ENCODE measurements at regions not wholly inside any gene's neighbourhood (a gene's known extent, or its start where the extent isn't known, plus 50 kb on each side); places are given as distances from the start of the nearest gene placed in this dataset.
"Not testable (repeated sequence)": the region's sequence is repeated elsewhere in the genome, so short reads cannot be mapped to it uniquely, and the experiment has no call there.

DNA sequence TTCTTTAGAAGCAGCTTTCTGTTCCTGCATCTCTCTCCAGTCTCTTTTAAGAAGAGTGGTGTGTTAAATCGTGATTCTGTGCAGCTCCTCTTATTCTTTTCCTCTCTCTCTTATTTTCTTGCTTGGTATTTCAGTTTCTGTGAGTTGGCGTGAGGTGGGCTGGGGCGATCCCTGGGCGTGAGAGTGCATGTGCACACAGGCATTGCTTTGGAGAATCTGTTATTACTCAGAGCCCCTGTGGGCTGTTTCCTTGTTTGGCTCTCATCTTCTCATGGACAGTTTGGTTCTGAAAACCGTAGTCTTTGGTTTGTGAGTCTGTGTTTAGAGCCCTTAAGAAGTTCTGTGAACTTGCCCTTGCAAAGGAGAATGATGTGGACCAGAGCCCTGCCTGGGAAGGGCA is 97.2 kb upstream of the CLNK start:
- H3K36me3 ChIP-seq (ENCODE audit: insufficient read depth, low read length, poor library complexity, severe bottlenecking) = no peaks in the 10 kb centered on the region
- ChIA-PET CTCF (no interaction called here), POLR2A (ENCODE audit: low non-redundant PET) (no interaction called here)
- BruUV-seq (replicated peaks) = no TSS peak
- no peak for TF ChIP-seq EZH2 (IDR thresholded peaks at IDR 0.05; ENCODE audit: borderline replicate concordance, low read depth, low read length, poor library complexity, severe bottlenecking)
- TF ChIP-seq, protein P1, sequence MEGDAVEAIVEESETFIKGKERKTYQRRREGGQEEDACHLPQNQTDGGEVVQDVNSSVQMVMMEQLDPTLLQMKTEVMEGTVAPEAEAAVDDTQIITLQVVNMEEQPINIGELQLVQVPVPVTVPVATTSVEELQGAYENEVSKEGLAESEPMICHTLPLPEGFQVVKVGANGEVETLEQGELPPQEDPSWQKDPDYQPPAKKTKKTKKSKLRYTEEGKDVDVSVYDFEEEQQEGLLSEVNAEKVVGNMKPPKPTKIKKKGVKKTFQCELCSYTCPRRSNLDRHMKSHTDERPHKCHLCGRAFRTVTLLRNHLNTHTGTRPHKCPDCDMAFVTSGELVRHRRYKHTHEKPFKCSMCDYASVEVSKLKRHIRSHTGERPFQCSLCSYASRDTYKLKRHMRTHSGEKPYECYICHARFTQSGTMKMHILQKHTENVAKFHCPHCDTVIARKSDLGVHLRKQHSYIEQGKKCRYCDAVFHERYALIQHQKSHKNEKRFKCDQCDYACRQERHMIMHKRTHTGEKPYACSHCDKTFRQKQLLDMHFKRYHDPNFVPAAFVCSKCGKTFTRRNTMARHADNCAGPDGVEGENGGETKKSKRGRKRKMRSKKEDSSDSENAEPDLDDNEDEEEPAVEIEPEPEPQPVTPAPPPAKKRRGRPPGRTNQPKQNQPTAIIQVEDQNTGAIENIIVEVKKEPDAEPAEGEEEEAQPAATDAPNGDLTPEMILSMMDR (conservative IDR thresholded peaks at IDR 0.05; ENCODE audit: low read depth, low read length) = no peak
- no peaks in the 10 kb centered on the region for H3K4me1 ChIP-seq (ENCODE audit: insufficient read depth, low read length, poor library complexity, severe bottlenecking)
- intact Hi-C loops (cut with micrococcal nuclease; ENCODE audit: unreplicated experiment) = no loop called here
- no peak overlapping the region for H3K27ac ChIP-seq (ENCODE audit: low read depth, low read length, poor library complexity, severe bottlenecking)
- peaks cover 25% of the 10 kb centered on the region for H3K9me3 ChIP-seq (ENCODE audit: low read depth, low read length, poor library complexity, severe bottlenecking)
- H3K27me3 ChIP-seq (replicated peaks; ENCODE audit: insufficient read depth, low read depth, low read length, poor library complexity) = no peaks in the 10 kb centered on the region
- no peak for DNase-seq (ENCODE audit: low spot score)
- no peak overlapping the region for H3K4me3 ChIP-seq (ENCODE audit: low read depth, low read length, poor library complexity, severe bottlenecking)

DNA sequence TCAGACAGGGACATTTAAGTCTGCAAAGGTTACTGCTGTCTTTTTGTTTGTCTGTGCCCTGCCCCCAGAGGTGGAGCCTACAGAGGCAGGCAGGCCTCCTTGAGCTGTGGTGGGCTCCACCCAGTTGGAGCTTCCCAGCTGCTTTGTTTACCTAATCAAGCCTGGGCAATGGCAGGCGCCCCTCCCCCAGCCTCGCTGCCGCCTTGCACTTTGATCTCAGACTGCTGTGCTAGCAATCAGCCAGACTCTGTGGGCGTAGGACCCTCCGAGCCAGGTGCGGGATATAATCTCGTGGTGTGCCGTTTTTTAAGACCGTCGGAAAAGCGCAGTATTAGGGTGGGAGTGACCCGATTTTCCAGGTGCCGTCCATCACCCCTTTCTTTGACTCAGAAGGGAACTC is 96.2 kb upstream of the CLNK start:
- H3K4me1 ChIP-seq (ENCODE audit: insufficient read depth, low read length, poor library complexity, severe bottlenecking); H3K4me3 ChIP-seq (ENCODE audit: low read depth, low read length, poor library complexity, severe bottlenecking); H3K27me3 ChIP-seq (replicated peaks; ENCODE audit: insufficient read depth, low read depth, low read length, poor library complexity); H3K36me3 ChIP-seq (ENCODE audit: insufficient read depth, low read length, poor library complexity, severe bottlenecking); BruUV-seq (replicated peaks); DNase-seq (ENCODE audit: low spot score); H3K27ac ChIP-seq (ENCODE audit: low read depth, low read length, poor library complexity, severe bottlenecking); intact Hi-C loops (cut with micrococcal nuclease; ENCODE audit: unreplicated experiment); POLR2A ChIA-PET (ENCODE audit: low non-redundant PET); CTCF ChIA-PET: not testable (repeated sequence)
- H3K9me3 ChIP-seq (ENCODE audit: low read depth, low read length, poor library complexity, severe bottlenecking) = peaks cover 25% of the 10 kb centered on the region

DNA sequence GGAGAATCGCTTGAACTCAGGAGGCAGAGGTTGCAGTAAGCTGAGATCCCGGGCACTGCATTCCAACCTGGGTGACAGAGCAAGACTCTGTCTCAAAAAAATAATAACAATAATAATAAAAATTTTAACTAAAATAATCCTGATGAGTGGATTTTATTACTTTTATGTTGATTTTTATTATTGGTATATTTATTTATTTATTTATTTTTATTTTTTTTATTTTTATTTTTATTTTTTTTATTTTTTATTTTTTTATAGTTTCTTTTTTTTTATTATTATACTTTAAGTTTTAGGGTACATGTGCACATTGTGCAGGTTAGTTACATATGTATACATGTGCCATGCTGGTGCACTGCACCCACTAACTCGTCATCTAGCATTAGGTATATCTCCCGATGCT is 90.6 kb upstream of the CLNK start:
- intact Hi-C loops (cut with micrococcal nuclease; ENCODE audit: unreplicated experiment); BruUV-seq (replicated peaks); H3K4me3 ChIP-seq (ENCODE audit: low read depth, low read length, poor library complexity, severe bottlenecking): not testable (repeated sequence)

DNA sequence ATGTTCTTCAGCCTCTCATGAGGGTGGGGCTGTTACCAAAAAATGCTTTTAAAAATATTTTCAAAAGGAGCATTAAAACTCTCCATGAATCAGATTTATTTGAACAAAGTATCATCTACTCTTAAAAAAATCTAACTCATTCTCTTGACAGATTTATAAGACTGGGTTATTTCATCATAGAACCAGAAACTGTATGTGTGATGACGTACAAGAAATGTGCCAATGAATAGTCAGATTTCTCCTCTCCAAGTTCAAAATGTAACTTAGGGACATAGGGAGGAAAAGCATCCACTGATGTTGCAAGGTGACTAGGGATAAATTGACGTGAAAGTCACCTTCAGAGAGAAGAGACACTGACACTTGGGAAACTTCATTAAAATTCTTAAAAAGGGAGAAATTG is 89.1 kb upstream of the CLNK start:
- POLR2A ChIA-PET (ENCODE audit: low non-redundant PET) = no interaction called here

More for the DNA sequence above, 90.6 kb upstream of the CLNK start:
- H3K4me1 ChIP-seq (ENCODE audit: insufficient read depth, low read length, poor library complexity, severe bottlenecking); POLR2A ChIA-PET (ENCODE audit: low non-redundant PET); H3K36me3 ChIP-seq (ENCODE audit: insufficient read depth, low read length, poor library complexity, severe bottlenecking); H3K27ac ChIP-seq (ENCODE audit: low read depth, low read length, poor library complexity, severe bottlenecking); H3K27me3 ChIP-seq (replicated peaks; ENCODE audit: insufficient read depth, low read depth, low read length, poor library complexity); CTCF ChIA-PET; DNase-seq (ENCODE audit: low spot score): not testable (repeated sequence)
- H3K9me3 ChIP-seq (ENCODE audit: low read depth, low read length, poor library complexity, severe bottlenecking) = peaks cover 24% of the 10 kb centered on the region

More for the DNA sequence above, 89.1 kb upstream of the CLNK start:
- intact Hi-C loops (cut with micrococcal nuclease; ENCODE audit: unreplicated experiment) = no loop called here
- DNase-seq (ENCODE audit: low spot score) = no peak
- no peak overlapping the region for H3K27ac ChIP-seq (ENCODE audit: low read depth, low read length, poor library complexity, severe bottlenecking)
- no peak for TF ChIP-seq EZH2 (IDR thresholded peaks at IDR 0.05; ENCODE audit: borderline replicate concordance, low read depth, low read length, poor library complexity, severe bottlenecking)
- TF ChIP-seq, protein P1 (conservative IDR thresholded peaks at IDR 0.05; ENCODE audit: low read depth, low read length) = no peak
- no peaks in the 10 kb centered on the region for H3K36me3 ChIP-seq (ENCODE audit: insufficient read depth, low read length, poor library complexity, severe bottlenecking)
- no peaks in the 10 kb centered on the region for H3K4me1 ChIP-seq (ENCODE audit: insufficient read depth, low read length, poor library complexity, severe bottlenecking)
- H3K4me3 ChIP-seq (ENCODE audit: low read depth, low read length, poor library complexity, severe bottlenecking) = no peak overlapping the region
- no peaks in the 10 kb centered on the region for H3K27me3 ChIP-seq (replicated peaks; ENCODE audit: insufficient read depth, low read depth, low read length, poor library complexity)
- CTCF ChIA-PET = no interaction called here
- no TSS peak for BruUV-seq (replicated peaks)
- peaks cover 38% of the 10 kb centered on the region for H3K9me3 ChIP-seq (ENCODE audit: low read depth, low read length, poor library complexity, severe bottlenecking)

Measured in A673 (cell line).